ENCODE measurements at regions not wholly inside any gene's neighbourhood (a gene's known extent, or its start where the extent isn't known, plus 50 kb on each side); places are given as distances from the start of the nearest gene placed in this dataset.

DNA sequence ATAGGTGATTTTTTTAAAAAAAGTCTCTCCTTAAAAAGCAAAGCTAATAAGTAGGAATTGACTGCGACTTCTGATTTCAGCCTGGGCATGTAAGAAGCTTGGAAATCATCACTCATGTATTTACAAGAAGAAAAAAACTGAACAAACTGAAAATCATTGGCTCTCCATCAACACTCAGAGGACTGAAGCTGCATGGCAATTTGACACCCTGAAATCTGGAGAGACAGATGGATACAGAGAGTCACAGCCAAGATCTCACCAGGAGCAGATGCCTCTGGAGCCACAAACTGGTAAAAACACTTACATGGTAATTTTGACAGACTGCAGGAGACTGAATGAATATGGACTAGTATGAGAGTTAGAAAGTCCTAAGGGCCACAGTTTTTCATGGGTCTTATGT, 191.2 kb upstream of the TCF21 start:
- peak; percentile 93 for DNase-seq

DNA sequence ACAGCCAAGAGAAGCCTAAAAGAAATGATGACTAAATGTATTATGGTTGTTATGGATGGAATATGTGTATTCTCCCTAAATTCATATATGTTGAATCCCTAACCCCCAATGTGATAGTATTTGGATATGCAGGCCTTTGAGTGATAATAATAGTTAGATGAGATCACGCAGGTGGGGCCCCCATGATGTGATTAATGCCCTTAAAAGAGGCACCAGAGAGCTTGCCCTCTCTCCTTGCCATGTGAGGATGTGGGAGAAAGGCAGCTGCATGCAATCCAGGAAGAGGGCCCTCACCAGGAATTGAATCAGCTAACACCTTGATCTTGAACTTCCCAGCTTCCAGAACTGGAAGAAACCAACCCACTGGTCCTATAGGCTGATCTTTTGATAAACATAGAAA, 190.6 kb upstream of the TCF21 start:
- no peak for DNase-seq

DNA sequence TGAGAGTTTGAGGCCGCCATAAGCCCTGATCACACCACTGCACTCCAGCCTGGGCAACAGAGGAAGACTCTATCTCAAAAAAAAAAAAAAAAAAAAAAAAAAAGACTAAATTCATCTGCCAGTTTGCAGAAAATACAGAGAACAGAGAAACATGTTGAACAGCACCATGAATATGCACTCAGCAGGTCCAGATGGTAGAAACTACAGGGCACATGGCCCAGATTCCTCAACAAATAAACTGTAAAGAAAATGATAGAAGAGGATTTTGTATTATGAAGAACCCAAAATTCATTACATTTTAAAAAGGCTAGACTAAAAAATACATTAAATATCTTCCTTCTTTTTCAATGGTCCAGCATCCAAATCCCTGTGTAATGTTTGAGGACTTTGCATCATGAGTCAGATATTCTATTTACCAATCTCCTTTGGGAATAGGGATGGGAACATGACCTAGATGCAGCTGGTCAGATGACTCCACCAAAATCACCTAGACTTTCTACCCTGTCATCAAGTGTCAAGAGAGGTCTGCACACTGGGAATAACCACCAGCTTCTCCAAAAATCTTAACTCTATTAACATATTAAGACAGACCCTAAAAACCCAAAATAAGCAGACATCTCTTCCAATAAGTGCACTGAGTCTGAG, 189.1 kb upstream of the TCF21 start:
- no peak for DNase-seq

DNA sequence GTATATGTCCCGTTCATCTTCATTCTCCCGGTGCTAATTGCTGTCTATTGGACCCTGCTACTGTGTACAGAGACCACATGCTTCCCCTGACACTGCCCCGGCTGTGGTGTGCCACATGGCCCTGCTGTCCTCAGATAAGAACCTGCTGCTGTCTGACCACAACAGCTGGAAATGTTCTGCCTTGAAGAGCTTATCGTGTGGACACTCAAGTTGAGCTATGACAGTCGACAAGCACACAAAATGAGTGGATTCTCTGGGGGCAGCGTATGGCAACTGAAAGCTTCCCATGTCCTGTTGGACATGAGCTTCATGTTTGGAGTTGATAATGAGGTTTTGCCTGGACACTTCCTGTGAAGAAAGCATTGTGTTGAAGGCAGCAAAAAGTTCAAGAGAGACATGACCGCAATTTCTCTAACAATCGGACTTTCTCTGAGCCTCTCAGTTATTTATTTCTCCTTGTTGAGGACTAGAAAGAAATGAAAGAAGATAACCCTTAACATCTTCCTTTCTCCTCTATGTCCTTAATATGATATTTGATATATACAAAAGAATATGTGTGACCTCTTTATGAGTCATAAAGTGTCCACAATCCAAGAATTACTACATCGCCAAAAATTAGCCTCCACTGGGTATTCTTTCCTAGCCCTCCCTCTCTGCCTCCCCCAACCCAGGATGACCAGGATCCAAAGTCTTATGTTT, 187.1 kb upstream of the TCF21 start:
- DNase-seq, result no peak

DNA sequence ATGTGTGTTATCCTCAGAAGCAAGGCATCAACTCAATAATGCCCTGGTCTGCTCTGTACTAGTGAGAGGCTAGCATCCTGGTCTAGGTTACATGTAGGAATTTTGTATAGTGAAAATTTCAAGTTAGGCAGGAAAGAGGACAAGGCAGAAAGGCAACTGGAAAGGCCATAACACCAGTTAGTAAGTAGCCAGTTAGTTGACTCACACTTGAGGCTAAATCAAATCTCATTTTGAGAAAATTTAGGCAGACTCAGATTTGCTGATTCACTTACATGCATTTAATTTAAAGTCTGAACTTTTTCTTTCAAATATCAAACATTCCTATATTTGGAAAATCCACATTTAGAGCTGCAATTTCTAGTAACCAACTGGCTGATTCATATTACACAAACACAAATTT, 184.5 kb upstream of the TCF21 start:
- no peak for DNase-seq

DNA sequence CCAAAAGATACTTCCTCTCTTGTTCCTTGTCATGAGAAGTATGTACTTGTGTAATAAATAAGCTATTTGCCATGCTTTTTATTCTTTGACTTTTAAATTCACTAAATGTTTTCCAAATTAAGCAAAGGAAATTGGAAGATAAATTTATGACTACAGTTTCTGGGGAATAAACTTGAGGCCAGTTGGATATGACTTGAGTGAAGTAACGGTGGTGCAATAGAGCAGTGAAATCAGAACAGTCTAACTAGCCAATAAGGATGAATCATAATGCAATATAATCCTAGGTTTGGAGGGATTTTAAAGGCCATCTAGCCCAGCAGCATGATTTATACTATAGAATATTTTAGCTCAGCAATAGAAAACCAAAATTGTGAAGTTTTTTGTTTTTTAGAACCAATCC, 183.8 kb upstream of the TCF21 start:
- DNase-seq, result no peak

DNA sequence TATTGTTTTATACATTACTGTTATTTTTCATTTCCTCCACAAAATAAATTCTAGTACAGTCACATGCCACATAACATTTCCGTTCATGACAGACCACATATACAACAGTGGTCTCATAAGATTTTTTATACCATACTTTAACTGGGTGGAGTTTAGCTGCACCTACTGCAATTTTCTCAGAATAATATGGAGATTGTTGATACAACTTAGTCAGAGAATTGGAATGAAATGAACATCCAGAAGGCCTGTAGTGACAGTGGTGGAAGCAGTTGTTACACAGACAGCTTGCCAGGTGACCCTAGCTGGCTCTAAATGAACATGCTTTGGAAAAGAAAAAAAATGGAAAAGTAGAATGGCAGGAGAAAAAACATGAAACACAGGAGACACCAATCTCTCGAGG, 183.2 kb upstream of the TCF21 start:
- no peak for DNase-seq

DNA sequence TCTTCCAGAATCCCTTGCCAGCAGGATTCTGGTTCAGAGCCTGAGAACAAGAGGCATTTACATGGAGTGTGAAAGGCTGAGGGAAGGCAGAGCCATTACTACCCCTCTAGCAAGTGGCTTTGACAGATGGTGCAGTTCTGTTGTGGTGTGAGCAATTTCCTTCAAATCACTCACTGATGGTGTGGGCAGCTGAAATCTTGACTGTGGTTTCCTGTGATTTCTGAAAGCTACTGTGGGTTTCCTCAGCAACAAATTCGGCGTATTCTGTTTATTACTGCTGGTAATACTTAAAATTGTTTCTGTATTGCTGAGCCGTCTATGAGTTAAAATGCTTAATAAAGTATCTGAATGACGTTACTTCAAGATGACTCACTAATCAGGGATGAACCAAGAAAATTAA, 181.5 kb upstream of the TCF21 start:
- DNase-seq, result peak; percentile 73

DNA sequence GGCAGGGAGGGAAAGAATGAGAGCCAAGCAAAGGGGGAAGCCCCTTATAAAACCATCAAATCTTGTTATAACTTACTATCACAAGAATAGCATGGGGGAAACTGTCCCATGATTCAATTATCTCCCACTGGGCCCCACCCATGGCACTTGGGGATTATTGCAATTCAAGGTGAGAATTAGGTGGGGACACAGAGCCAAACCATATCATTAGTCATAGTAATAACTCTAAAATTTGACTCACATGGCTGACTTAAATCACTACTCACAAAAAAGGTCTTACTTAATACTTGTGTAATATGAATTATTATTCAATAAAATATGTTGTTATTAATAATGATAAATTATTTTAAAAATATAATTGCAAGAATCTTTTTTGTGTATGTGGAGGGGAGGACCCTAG, 178.1 kb upstream of the TCF21 start:
- no peak for DNase-seq

DNA sequence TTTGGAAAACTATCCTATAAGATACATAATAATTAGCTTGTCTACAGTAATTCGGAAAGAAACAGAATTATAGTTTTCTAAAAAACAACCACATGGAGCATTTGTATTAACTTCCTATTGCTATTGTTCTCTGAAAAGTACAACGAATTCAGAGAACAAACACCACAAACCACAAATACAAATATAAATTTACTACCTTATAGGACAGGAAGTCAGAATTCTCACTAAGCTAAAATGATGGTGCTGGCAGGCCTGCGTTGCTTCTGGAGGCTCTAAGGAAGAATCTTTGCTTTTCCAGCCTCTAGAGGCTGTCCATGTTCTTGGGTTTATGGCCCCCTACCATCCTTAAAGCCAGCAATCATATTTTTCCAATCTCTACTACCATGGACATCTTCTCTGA, 173.6 kb upstream of the TCF21 start:
- no peak for DNase-seq

DNA sequence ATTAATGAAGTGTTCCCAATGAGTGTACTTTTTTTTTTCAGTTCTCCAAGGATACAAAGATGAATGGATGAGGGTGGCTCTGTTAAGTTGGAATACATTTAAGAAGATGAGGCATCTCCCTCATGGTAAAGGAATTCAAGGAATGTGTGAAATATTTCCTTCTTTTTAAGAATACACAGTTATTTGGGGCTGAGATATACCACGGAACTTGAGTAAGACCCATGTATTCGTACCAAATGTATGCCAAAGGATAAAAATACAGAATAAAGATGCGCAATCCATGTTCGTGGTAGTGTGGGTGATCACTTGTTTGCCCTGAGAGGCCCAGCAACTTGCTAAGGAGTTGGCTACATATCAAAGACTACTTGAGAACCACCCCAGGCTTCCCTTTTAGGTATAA, 164.2 kb upstream of the TCF21 start:
- no peak for DNase-seq

DNA sequence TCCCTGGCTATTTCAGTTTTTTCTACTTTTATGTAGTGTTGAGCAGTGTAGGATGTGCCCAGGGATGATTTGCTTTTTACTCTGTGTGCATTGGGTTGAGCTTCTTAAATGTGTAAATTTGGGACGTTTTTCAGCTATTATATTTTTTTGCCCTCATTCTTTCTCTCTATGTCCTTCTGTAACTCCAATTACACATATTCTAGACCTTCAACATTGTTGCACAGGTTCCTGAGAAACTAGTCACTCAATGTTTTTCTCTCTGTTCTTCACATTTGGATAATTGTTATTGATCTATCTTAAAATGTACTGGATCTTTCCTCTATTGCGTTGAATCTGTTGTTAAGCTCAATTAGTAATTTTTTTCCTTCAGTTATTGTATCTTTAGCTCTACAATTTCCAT, 162.7 kb upstream of the TCF21 start:
- DNase-seq, result no peak

DNA sequence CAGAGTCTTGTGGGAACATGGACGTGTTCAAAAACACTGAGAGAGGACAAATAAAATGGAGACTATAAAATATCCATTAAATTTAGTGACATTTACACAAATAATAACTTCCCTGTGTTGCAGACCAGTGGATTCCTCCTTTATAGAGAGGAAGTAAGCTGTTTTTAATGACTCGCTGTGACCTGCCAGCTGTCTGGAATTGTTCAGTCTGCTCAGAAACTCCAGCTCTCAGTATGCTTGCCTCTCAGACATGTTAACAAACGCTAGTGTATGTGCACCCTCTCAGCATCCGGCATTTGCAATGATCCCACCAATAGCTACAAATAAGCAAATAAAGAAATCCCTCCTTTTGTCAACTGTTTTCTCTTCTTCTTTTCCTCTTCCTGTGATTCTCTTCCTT, 158.0 kb upstream of the TCF21 start:
- no peak for DNase-seq

DNA sequence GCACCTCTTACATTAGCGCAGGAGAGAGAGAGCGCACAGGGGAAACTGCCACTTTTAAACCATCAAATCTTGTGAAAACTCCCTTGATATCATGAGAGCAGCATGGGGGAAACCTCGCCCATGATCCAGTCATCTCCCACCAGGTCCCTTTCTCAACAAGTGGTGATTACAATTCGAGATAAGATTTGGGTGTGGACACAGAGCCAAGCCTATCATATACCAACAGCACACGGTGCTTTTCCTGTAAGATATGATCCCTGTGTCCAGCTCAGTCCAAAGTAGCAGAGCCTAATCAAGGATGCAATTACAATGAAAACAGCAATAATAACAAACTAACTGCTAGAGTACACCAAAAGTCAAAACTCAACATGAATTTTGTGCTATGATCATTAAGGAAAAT, 148.7 kb upstream of the TCF21 start:
- DNase-seq, result no peak

DNA sequence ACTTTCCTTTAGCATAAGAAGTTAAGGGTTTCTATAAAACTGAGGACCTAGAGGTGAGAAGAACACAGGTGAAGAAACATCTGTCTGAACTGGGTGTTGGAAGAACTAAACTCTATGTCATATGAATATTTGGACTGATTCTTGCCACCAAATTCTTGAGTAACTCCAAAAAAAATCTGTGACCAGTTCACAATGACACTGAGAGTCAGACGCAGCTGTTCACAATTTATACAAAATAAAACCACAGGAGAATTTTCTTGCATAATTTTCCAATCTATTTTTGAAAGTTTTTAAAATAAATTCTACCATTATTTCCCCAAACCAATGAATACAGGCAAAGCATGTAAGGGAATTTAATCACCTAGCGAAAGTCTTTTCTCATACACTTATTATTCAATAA, 148.1 kb upstream of the TCF21 start:
- DNase-seq, result no peak

DNA sequence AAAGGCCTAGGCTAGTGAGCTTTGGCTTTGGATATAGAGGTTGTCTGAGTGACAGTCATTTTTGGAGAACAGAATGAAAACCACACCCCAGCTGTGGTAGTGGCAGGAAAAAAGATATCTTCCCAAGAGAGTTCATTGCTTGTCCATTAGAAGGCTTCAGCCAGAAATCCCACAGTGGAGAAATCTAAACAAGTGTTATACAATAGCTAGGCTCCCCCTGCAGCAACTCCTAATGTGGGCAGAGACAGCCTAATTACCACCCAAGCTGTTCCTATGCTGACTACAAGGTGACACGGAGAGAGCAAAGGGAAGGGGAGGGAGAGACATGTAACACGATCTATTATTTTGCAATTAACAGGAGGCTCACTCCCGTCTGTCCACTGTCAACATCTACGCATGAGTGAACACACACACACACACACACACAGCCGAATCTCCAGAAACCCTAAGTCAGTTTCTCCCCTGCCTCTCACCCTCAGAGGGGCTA, 147.5 kb upstream of the TCF21 start:
- peak; percentile 87 for DNase-seq

DNA sequence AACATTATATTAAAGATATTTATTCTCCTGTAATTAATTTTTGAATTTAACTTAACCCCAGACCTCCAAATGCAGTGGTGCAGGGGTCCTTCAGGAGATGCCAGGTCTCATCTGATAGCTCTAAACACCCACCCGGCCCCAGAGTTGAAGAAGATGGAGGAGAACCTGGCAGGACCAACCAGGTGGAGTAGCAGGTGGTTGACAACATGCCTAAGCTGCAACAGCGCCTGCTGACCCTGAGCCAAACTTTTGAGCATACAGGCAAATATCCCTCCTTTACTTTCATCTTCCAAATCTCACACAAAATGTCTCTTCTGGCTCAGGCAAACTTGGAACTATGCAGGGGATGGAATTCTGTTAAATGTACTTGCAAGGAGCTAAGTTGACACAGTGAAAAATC, 145.3 kb upstream of the TCF21 start:
- no peak for DNase-seq

DNA sequence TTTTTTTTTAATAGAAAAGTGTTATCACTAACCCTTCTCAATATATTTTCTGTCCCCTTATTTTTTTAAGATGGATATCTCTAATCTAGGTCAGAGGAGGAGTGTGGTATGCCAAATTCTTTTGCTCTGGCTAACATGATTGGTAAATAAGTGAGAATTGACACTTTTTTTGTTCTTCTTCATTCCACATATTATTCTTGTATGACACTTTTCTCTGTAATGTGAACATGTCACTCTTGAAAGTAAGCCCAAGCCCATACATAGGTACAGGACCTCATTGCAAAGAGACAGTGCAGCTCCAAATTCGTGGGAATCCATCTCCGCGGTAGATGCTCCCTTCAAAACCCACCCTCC, 142.5 kb upstream of the TCF21 start:
- DNase-seq, result no peak

DNA sequence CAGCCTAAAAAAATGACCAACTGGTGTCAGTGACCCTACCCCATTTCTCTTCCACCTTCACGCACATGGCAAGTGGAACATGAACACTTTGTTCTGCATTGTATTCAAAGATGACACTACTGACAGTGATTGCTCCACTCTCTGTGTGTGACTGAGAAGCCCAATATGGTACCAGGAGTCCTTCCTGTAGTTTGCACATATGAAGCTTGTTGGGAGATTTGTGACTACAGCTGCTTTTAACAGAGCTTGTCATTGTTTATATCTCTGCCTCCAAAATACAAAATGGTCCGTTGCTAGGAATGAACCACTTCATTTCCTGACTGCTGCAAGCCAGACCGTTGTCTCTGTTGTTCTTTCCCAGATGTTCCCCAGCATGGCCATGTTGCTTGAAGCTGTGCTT, 140.3 kb upstream of the TCF21 start:
- DNase-seq, result no peak

DNA sequence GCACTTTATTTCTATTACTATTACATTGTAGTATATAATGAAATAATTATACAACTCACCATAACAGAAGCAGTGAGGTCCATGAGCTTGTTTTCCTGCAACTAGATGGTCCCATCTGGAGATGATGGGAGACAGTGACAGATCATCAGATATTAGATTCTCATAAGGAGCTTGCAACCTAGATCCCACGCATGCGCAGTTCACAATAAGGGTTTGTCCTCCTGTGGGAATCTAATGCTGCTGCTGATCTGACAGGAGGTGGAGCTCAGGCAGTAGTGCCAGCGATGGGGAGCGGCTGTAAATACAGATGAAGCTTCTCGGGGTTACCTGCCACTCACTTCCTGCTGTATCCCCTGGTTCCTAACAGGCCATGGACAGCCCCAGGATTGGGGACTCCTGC, 139.5 kb upstream of the TCF21 start:
- no peak for DNase-seq

DNA sequence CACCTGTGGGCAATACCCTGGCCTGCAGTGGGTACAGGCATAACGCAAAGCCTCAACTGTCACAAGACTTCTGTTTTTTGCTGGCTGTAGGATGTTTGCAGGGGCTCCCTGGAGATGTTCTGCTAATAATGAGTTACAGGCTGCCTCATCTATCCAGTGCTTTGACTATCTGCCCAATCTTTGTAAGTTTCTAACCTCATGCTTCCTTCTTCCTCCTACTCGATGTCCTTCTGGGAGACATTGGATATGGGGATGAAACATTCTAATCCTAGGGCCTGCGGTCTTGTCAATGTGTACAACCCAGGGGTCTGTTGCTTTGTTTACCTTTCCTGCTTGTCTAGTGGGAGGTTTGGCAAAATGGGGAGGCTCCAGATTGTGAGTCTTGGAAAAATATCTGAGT, 136.8 kb upstream of the TCF21 start:
- no peak for DNase-seq

DNA sequence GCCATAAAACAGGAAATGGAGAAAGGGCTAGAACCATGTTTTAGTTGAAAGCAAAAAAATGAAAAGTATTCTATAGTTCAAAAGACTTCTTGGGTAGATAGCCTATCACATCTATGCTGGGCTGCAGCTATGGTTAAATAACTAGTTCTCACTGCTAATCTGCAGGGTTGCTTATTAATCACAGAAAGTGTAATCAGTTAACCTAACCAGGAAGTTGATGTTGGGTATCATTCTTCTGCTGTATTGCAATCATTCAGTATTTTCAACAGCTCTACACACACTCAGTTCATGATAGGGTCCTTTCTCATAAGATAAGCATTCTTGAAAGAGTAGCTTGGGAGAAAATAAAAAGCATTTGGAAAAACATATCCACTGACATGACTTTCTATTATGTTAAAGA, 135.2 kb upstream of the TCF21 start:
- DNase-seq, result no peak

DNA sequence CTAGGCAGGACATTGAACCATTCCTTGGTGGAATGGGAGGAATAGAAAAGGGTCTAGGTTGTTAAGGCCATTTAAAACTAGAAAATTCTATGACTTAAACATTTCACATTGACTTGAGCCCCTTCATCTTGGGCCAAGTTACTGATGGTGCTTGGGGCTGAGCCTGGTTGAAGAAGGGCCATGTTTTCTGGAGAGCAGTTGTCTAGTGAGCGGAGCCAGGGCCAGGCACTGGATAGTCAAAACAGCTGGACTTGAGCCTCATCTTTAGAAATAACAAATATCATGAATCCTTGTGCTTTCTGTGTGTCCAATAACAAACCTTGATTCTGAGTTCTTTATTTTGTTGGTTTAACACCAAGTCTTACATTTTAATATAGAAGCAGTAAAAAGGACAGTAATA, 134.6 kb upstream of the TCF21 start:
- DNase-seq, result no peak

DNA sequence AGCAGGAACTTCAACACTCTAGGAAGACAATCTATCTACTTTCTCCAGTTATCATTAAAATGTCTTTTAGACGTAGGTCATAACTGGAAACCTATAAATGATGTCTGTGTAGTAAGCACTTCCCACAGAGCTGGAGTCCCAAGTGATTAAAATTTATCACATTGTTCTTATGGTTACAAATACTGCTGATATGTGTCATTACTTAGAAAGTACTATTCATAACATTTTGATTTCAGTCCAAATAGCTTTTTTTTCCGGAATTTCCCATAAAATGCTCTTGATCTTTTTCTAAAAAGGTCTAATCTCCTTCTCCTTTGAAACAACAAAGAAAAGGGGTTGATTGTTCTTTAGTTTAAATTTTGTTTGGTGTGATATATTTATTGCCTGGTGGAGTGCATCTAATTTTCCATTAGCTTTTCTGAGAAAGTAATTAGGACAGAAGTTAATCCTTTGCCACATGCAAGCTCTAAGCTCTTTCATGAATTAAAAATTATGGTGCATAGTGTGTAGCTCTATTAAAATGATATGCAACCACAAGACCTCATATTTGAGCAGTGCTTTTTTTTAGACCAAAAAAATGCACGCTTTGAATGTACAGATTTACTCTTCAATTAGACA, 132.7 kb upstream of the TCF21 start:
- no peak for DNase-seq

DNA sequence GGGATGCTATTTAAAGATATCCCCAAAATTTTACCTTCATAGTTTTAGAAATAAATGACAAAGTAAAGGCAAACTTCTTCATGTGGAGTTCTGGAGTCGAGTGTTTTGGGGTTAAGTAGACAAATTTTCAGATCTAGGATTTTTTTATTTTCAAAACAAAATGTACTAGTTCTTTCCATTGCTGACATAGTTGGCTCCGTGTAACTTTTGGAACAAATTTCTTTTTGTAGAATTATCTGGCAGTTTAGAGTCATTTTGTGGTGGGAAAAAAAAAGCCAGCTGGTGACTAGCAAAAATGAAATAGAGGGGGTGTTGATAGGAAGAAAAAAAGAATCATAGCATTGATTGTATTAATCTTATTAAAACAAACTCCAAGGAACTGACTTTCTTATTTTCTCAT, 131.6 kb upstream of the TCF21 start:
- DNase-seq, result no peak

Measured in NCI-H1694 (cell line).